ENCODE measurements at regions not wholly inside any gene's neighbourhood (a gene's known extent, or its start where the extent isn't known, plus 50 kb on each side); places are given as distances from the start of the nearest gene placed in this dataset.
A peak's percentile ranks its signal among the peaks of the same experiment; 100 is the strongest.

DNA sequence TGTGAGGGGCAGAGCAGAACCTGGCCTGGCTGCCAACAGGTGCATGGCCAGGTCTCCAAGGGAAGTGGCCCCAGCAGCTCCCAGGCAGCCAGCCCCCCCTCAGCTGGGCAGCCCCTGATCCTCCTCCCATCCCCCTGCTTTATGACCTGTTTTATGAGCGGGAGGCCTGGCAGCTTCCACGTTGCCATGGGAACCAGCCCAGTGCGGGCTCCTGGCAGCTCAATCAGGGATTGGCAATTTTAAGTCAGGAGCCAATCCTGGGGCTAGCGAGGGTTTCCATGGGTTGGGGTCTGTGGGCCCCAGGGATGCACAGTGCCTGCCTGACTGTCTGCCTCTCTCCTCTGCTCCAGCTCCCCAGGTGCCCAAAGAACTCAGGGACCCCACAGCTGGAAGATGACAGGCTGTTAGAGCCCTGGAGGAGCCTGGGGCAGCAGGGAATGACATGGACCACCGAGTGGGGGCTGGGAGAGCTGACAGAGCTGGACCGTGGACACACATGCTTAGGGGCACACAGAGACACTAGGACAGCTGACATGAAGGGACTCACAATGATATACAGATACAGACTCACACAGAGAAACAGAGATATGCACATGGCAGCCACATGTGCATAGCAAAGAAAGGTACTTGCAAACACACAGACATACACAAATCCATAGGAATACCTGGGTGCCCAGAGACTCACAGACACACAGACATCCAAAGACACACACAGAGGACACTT, 56.5 kb upstream of the SIRPA start:
- H3K79me2 ChIP-seq (ENCODE audit: low read length) = no peaks in the 10 kb centered on the region
- H3K4me3 ChIP-seq (ENCODE audit: low read length) = peak overlapping the region; percentile 16; the same call in 1 of the 2 replicates
- no peaks in the 10 kb centered on the region for H3F3A ChIP-seq (ENCODE audit: low read length, unreplicated experiment)
- ATAC-seq = no peak
- no peaks in the 10 kb centered on the region; the same call in 1 of the 2 replicates for H3K36me3 ChIP-seq (ENCODE audit: low read depth, low read length)
- H3K4me1 ChIP-seq (ENCODE audit: insufficient read depth, low read length) = no peaks in the 10 kb centered on the region
- H3K9ac ChIP-seq (ENCODE audit: low read length) = no peak overlapping the region
- POLR2A ChIA-PET (ENCODE audit: unreplicated experiment) = no interaction called here
- CTCF ChIA-PET = interaction anchor here (0.7 kb wide), 1 partner anchor 94 kb away, joined by 3 read pairs; no protein-coding TSS in a partner anchor
- no peaks in the 10 kb centered on the region for H4K20me1 ChIP-seq (ENCODE audit: low read length)
- H3K9me3 ChIP-seq (ENCODE audit: low read length) = peaks cover 10% of the 10 kb centered on the region
- TF ChIP-seq EZH2 (IDR thresholded peaks at IDR 0.05; ENCODE audit: low read length, unreplicated experiment) (no peak), EZH2phosphoT487 (IDR thresholded peaks at IDR 0.05; ENCODE audit: borderline replicate concordance, low read length) (no peak)
- TF ChIP-seq, protein P1, sequence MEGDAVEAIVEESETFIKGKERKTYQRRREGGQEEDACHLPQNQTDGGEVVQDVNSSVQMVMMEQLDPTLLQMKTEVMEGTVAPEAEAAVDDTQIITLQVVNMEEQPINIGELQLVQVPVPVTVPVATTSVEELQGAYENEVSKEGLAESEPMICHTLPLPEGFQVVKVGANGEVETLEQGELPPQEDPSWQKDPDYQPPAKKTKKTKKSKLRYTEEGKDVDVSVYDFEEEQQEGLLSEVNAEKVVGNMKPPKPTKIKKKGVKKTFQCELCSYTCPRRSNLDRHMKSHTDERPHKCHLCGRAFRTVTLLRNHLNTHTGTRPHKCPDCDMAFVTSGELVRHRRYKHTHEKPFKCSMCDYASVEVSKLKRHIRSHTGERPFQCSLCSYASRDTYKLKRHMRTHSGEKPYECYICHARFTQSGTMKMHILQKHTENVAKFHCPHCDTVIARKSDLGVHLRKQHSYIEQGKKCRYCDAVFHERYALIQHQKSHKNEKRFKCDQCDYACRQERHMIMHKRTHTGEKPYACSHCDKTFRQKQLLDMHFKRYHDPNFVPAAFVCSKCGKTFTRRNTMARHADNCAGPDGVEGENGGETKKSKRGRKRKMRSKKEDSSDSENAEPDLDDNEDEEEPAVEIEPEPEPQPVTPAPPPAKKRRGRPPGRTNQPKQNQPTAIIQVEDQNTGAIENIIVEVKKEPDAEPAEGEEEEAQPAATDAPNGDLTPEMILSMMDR (conservative IDR thresholded peaks at IDR 0.05; ENCODE audit: low read depth, low read length) = no peak
- H2AFZ ChIP-seq (ENCODE audit: low read length) = no peak overlapping the region
- intact Hi-C loops (cut with micrococcal nuclease) = no loop called here
- H3K27me3 ChIP-seq (ENCODE audit: low read length) = no peaks in the 10 kb centered on the region
- no peak overlapping the region for H3K4me2 ChIP-seq (ENCODE audit: low read length)
- DNase-seq = no peak
- no peak overlapping the region for H3K27ac ChIP-seq (ENCODE audit: low read length)
- no TSS peak for BruUV-seq (replicated peaks)
- H3K9me2 ChIP-seq (replicated peaks; ENCODE audit: low read length) = no peaks in the 10 kb centered on the region

DNA sequence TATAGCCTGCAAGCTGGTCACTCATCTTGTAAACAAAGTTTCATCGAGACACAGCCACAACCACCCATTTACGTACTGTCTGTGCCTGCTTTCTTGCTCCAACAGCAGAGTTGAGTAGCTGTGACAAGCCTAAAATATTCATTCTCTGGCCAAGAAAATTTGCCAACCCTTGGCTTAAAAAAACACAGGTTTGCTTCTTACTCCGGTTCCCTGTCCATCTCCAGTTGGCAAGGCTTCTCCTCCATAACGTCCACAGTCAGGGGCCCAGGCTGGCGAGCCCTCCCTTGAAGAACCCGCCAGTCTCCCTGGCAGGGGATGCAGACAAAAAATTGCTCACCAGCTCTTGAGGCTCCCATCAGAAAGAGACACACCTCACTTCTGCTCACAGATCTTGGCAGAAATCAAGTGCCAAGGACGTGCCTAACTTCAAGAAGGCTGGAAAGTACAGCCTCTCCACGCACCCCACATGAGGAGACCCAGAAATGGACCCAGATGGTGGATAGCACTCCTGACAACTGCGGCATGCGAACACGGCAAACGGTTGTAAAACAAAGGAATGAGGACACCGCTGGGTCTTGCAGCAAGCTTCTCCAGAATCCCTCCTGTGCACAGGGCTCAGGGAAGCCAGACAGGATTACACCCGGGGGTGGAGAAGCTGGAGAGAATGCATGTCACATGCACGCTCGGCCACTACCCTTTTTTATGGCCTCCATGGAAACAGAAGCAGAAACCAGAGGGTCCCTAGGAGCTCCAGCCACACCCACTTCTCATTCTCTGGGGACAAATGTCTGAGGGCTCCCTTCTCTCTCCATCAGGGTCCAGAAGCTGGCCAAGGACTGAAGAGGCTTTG, 59.8 kb upstream of the SIRPA start:
- CTCF ChIA-PET = interaction anchor here (0.6 kb wide), 1 partner anchor 17 kb away, joined by 3 read pairs; no protein-coding TSS in a partner anchor
- no peak overlapping the region for H3K4me2 ChIP-seq (ENCODE audit: low read length)
- no peak overlapping the region for H3K27ac ChIP-seq (ENCODE audit: low read length)

More for the DNA sequence above, 59.8 kb upstream of the SIRPA start:
- DNase-seq (no peak), ATAC-seq (no peak)
- H3K27me3 ChIP-seq (ENCODE audit: low read length) = no peaks in the 10 kb centered on the region
- no peak overlapping the region for H3K9ac ChIP-seq (ENCODE audit: low read length)
- no peak overlapping the region for H2AFZ ChIP-seq (ENCODE audit: low read length)
- H4K20me1 ChIP-seq (ENCODE audit: low read length) = no peaks in the 10 kb centered on the region
- no peak overlapping the region for H3K4me3 ChIP-seq (ENCODE audit: low read length)
- TF ChIP-seq, protein P1 (conservative IDR thresholded peaks at IDR 0.05; ENCODE audit: low read depth, low read length) = no peak
- BruUV-seq (replicated peaks) = no TSS peak
- peaks cover 10% of the 10 kb centered on the region for H3K9me3 ChIP-seq (ENCODE audit: low read length)
- intact Hi-C loops (cut with micrococcal nuclease) = no loop called here
- H3K79me2 ChIP-seq (ENCODE audit: low read length) = no peaks in the 10 kb centered on the region
- H3K36me3 ChIP-seq (ENCODE audit: low read depth, low read length) = no peaks in the 10 kb centered on the region; the same call in 1 of the 2 replicates
- no peaks in the 10 kb centered on the region for H3K9me2 ChIP-seq (replicated peaks; ENCODE audit: low read length)
- peaks cover 5% of the 10 kb centered on the region for H3K4me1 ChIP-seq (ENCODE audit: insufficient read depth, low read length)
- POLR2A ChIA-PET (ENCODE audit: unreplicated experiment) = no interaction called here
- H3F3A ChIP-seq (ENCODE audit: low read length, unreplicated experiment) = no peaks in the 10 kb centered on the region

Measured in PC-3 (cell line).